GM12874 (cell line): ENCODE measurements at regions not wholly inside any gene's neighbourhood (a gene's known extent, or its start where the extent isn't known, plus 50 kb on each side); places are given as distances from the start of the nearest gene placed in this dataset.

ENCODE experiments used
- CTCF ChIP-seq: IDR thresholded peaks from 2 replicates; pipeline ENCODE4 v1.5.1; 2011; ENCODE audit warnings: low read depth, mild to moderate bottlenecking, control low read depth, low read length, moderate library complexity; ENCODE audit not compliant: insufficient read depth

- TF ChIP-seq CTCF, result no peak
Measured at GRCh38 chr6:56863366-56863765, 91.5 kb upstream of the BEND6 start.

GRCh38 chr6:56862415-56863175, 92.3 kb upstream of the BEND6 start:
- no peak for TF ChIP-seq CTCF

- TF ChIP-seq CTCF, result no peak
Measured at GRCh38 chr6:56860475-56860874, 94.4 kb upstream of the BEND6 start.

- TF ChIP-seq CTCF, result no peak
Measured at GRCh38 chr6:56856036-56856580, 98.8 kb upstream of the BEND6 start.

- no peak for TF ChIP-seq CTCF
Measured at GRCh38 chr6:56854086-56854485, 100.8 kb upstream of the BEND6 start.

GRCh38 chr6:56853541-56853940, 101.4 kb upstream of the BEND6 start:
- no peak for TF ChIP-seq CTCF

GRCh38 chr6:56852260-56853010, 102.5 kb upstream of the BEND6 start:
- TF ChIP-seq CTCF, result no peak
